Stimulated activated naive CD4-positive, alpha-beta T cell (primary cell): ENCODE measurements at regions not wholly inside any gene's neighbourhood (a gene's known extent, or its start where the extent isn't known, plus 50 kb on each side); places are given as distances from the start of the nearest gene placed in this dataset.
A peak's percentile ranks its signal among the peaks of the same experiment; 100 is the strongest.

Experiments
- DNase-seq, 6 experiments: peaks; one replicate each; lab custom pipeline; 2025; lab: John Stamatoyannopoulos, UW

DNA sequence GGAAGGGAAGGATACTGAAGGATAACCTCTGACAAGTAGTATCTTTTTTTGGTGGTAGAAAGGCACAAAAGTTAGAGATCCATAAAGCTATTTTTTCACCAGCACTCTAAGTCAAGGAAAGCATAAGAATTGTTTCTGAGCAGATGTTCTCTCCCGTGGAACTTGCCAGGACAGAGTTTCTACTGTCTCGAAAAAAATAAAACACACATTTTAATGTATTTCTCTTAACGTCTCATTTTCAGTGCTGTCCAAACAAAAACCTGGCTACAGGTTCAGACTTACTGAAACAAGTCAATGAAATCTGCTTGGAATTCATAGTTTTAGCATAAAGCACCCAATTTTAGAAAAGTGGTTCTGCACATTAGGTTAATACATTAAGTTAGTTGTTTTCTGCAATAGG lies 338.3 kb downstream of the LTN1 start:
- no peak for DNase-seq

GRCh38 chr21:28644762-28645161 lies 347.9 kb downstream of the LTN1 start:
- DNase-seq, result no peak

GRCh38 chr21:28642891-28643290 lies 349.8 kb downstream of the LTN1 start:
- no peak for DNase-seq

- no peak for DNase-seq
Observed at GRCh38 chr21:28641731-28642130, 350.9 kb downstream of the LTN1 start.

DNA sequence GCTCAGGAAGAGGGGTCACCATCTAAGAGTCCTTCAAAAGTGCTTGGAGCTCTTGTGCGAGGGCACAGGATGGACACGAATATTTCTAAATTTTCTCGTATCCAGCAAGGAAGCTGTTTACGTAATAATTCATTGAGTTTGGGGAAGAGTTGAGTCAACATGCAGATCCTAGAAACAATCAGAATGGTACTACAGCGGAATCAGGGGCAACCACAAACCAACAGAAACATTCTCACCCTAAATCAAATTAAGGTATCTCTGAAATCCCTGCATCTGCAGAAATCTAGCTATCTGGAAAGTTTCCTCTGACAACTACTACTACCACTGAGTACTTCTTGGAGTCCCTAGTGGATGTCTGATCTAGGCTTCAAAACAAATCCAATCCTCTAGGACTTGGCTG lies 352.4 kb downstream of the LTN1 start:
- DNase-seq, result no peak

DNA sequence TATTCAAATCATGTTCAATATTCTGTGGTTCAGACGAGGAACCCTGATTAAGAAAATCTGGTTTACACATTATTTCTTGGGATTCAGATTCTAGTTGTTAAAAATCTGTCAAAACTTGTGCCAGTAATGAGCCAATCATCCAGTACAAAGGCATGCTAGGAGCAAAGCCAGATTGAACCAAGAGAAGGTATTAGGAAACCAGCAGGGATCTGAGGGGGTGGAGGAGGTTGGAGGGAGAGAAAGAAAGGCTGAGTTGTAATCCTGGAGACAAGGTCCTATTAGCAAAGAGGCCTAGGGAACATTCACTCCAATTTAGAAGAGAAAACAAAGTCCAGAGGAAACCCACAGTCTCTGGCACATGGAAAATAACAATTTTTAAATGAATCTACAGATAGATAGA lies 352.9 kb downstream of the LTN1 start:
- DNase-seq, result no peak

DNA sequence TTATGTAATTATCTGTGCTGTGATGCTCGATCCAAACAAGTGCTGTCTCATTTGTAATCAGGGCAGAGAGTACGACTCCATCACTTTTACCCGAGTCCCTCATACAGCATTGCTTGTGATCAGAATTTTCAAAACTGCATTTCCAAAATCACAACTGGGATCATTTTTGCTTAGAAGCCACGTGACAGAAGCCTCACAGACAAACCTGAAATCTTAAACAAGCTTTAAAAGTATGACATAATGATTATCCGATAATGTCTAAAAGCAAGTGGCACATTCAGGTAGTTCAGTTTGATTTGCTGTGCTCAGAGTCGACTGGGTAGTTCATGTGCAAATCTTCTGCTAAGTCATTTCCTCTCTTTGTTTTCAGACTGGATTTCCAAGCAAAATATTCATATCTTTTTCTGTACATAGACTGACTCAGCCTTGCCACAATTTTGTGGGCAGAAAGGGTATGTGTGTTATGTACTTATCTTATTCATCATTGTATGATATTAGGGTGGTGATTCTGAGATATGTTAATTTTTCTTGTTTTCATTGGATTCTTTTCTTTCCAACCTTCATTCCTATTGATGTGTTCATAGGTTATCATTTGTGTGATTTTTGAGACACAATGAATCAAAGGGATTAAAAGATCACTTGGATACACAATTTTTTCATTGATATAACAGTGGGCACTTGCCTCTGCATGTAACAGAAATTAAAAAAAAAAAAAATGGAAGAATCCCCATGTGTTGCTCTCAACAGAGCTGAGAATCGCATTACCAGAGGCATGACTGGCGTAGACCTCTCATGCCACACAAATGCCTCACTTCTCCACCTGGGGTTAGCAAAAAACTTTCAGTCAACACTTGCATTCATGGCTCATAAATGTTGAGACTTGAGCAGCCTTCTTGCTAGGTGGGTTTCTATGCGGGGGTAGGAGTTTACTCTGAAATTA lies 355.7 kb downstream of the LTN1 start:
- DNase-seq, result no peak

GRCh38 chr21:28635541-28635940 lies 357.1 kb downstream of the LTN1 start:
- DNase-seq, result no peak

DNA sequence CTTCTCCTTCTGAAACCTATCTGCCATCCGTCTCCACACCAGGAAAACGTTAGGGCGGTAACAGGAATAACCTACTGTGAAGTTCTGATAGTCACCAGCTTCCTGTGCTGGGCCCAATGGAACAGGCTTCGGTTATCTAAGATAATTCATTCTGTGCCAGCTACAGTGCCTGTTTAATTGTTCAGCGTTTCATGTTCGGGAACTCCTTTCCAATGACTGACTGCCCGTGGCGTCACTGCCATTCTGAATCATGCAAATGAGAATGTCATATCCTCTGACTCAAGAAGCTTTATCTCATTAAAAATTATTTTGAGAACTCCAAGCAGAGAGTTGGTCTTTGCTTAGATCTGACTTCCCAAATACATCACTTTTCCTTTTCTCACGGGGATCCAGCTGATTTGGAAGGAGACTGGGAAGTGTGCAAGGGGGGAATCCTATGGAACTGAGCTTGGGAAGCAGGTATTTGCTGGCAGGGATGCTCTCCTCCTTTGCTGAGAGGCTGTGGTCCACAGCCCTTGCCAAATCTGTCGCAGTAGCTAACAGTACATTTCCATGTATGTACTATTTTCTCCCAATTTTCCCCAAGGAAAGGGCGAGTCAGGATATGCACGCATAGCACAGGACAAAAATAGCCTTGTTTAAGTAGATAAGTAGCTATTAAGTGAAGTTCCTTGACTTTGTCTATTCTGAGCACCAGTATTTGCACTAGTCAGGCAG lies 358.7 kb downstream of the LTN1 start:
- no peak for DNase-seq

DNA sequence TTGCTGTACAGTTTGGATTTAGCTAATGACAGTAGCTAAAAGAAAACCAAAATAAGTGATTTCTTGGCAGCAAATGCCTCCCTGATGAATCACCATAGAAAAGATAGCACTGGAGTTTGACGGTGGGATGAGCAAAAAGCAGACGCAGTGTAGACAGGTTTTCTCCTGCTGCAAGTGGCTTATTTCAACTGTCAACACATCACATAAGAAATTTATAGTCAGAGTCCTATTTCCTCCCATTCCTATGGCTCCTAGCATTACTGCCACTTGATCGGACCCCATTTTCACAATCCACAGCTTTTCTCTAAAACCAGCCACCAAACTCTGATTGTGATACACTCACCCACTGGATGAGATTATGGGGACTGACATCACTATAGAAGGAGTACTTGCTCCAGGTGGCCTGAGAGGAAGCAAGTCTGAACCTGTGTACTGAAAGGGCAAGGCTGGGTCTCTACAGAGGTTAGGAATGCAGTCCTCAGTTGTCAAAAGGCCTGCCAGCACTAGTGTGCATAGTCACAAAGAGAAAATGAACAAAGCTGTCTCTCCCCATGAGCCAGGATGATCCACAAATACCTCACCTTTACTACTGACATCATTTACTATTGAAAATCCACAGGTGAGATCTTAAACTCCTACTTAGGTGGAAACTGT lies 359.8 kb downstream of the LTN1 start:
- no peak for DNase-seq

DNA sequence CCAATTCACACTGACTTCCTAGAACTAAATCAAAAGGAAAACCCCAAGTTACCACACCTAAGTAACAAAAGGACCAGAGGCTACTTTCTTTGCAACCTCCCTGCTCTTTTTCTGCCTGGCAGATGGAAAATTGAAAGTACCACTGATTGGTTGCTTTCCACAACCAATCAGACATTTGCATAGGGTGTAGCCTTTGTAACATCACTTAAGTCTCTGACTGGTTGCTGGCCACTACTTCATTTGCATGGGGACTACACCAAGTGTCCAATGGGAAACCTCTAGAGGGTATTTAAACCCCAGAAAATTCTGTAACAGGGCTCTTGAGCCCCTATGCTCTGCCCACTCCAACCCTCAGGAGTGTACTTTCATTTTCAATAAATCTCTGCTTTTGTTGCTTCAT lies 365.0 kb downstream of the LTN1 start:
- no peak for DNase-seq

DNA sequence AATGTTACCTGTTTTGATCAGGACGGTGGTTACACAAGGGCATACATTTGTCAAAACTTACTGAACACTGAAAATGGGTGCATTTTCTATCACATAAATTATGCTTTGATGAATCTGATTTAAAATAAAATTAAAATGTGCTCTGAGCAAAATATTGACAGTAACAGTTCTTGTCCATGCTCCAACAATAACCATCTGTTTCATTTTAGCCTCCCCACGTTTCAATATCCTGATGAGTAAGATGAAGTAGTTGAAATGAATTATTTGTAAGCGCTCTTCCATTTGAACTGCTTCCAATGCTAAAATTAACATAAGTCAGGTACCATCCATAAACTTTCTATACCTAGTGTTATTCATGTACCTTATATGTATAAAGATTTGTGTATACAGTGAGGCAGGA lies 365.4 kb downstream of the LTN1 start:
- DNase-seq, result no peak

DNA sequence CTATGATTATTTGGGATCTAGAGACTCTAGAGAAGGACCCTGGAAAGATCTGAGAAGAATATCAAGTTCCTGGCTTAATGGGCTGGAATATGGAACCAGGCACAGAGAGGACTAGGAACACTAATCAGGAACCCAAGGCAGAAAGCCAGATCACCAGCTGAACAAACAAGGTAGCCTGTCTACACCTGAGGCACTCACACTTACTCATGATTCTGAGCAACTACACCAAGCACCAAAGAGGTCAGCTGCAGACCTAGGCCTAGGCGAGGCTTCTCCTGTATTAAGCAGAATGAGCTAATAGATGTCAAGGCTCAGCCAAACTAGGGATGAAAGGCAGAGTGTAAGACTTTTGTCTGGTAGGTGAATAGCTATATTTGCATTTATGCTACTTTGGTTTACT lies 368.1 kb downstream of the LTN1 start:
- DNase-seq, result no peak

DNA sequence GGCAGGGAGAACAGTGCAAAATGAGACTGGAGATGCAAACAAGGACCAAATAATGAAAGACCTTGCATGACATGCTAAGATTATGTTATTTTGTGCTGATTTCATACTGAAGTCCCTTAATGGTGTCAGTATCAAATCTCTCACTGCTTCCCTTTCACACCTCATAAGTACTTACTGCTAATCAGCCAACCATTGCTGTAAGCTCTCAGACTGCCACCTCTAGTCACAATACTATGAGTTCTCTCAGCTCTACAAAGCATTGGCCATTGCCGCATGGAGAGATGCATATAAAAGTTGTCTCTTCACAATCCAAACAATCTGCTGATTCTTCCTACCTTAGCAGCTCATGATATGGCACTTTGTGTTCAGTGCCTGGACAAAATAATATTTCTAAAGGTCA lies 375.4 kb downstream of the LTN1 start:
- DNase-seq, result no peak

GRCh38 chr21:28615276-28615675 lies 377.4 kb downstream of the LTN1 start:
- no peak for DNase-seq

DNA sequence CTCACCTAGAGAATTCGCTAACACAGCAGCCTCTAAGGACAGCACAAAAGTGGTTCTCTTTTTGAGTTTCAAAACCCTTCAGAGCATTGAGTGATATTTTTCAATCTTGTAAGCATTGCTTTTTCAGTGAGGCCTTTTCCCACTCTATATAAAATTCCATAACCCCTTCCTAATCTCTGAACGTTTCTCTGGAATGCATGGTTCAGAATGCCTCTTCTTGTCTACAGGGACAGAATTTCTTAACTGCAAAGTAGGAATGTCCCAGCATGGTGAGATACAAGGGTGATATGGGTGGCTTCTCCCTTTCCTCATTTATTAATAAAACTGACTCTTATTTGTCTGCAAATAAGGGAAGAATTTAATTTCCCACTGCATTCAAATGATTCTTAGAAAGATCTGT lies 377.9 kb downstream of the LTN1 start:
- no peak for DNase-seq

DNA sequence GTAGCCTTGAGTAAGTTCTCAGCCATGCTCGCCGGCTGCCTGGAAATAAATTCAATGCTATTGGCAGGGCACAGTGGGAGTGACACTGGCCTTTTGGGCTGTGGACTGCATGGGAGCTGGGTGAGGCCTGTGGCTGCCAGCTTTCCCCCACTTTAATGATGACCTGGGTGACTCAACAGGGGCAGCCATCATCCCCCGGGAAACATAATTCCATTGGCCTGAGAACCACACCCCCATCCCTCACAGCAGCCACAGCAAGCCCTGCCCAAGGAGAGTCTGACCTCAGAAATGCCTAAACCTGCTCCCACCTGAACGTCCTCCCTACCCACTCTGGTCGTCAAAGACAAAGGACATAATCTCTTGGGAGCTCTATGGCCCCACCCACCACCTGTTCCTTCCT lies 384.0 kb downstream of the LTN1 start:
- DNase-seq, result no peak

GRCh38 chr21:28607545-28607944 lies 385.1 kb downstream of the LTN1 start:
- no peak for DNase-seq

DNA sequence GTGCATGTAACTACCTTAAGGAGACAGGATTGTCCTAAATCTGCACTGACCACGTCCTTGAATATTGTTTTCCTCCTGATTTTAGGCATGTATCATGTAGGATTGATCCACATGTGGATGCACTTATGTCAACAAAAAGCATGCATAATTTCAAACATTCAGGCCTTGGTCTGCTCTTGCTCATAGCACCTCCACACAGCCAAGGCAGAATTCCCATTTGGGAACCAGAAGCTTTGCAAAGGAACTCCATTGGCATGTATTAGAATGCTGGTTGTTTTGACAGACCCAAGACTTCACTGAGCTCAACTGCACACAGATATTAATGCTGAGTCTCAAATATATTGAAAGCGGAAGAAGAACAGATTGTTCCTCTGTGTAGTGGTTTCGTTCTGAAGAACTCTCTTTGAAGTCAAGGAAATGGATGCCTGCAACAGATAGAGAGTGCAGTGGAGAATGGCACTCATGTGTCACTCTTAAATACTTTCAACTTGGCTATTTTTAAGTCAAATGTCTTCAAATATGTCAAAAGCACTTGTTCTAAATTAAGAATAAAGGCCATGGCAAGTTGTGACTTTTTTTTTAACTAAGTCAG lies 387.6 kb downstream of the LTN1 start:
- DNase-seq, result peak in 3 of 6 experiments; percentile 62 to 70 (median 68)

GRCh38 chr21:28602546-28602945 lies 390.1 kb downstream of the LTN1 start:
- no peak for DNase-seq

DNA sequence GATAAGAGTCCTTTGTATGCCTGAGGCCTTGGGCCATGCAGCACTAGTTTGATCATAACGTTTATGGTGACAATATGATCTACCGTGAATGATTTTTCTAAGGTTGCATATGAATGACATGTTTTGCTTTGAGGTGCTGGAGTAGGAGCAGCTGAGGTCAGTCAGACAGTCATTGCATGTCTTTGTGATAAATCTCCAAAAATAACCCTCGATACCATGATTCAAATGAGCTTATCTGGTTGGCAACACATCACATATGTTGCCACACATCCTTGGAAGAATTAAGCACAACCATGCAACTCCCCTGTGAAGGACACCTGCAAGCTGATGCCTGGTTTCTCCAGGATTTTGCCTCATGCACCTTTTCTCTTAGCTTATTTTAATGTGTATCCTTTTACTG lies 394.5 kb downstream of the LTN1 start:
- no peak for DNase-seq

- no peak for DNase-seq
Observed at GRCh38 chr21:28592205-28592865, 400.3 kb downstream of the LTN1 start.
